Tibial nerve (tissue), 4 donors: ENCODE measurements at regions not wholly inside any gene's neighbourhood (a gene's known extent, or its start where the extent isn't known, plus 50 kb on each side); places are given as distances from the start of the nearest gene placed in this dataset.

Experiments used
- DNase-seq, 2 donors: peaks; one replicate each; pipeline ENCODE4 v3.0.0-alpha.2; 2019; ENCODE audit warnings: low spot score in 2 of 2
- H3K27ac ChIP-seq, 4 donors: fragments of 200-600 bp; sonication (generic) in 3 of 4; one replicate each; pipeline ENCODE4 v1.5.1; 2017 to 2019; ENCODE audit warnings: mild to moderate bottlenecking in 1 of 4
- H3K27me3 ChIP-seq, 2 donors: fragments of 200-600 bp; sonication (generic) in 1 of 2; one replicate each; pipeline versions ENCODE4 v1.5.1 to v1.6.0; 2017 to 2019
- H3K36me3 ChIP-seq, 3 donors: fragments of 200-600 bp; sonication (generic); one replicate each; pipeline ENCODE4 v1.5.1; 2018 to 2019
- H3K4me1 ChIP-seq, 4 donors: fragments of 200-600 bp; sonication (generic) in 3 of 4; one replicate each; pipeline ENCODE4 v1.5.1; 2017 to 2019
- H3K4me3 ChIP-seq, 4 donors: fragments of 200-600 bp; sonication (generic) in 3 of 4; one replicate each; pipeline ENCODE4 v1.5.1; 2017 to 2019; ENCODE audit warnings: mild to moderate bottlenecking in 1 of 4, moderate library complexity in 1 of 4
- H3K9me3 ChIP-seq, 4 donors: fragments of 200-600 bp; sonication (generic) in 3 of 4; one replicate each; pipeline ENCODE4 v1.5.1; 2017 to 2019
- CTCF ChIP-seq, 5 experiments: fragments of 200-600 bp in 3 of 5; fragments of 450-650 bp in 2 of 5; sonication (generic) in 3 of 5; IDR thresholded peaks; one replicate each; pipeline ENCODE4 v1.5.1; 2016 to 2019; ENCODE audit warnings: antibody characterized with exemption in 5 of 5, mild to moderate bottlenecking in 3 of 5, moderate library complexity in 2 of 5
- EP300 ChIP-seq, 2 donors: sonication (generic); formaldehyde crosslinking; IDR thresholded peaks; one replicate each; pipeline ENCODE4 v1.6.1; 2017; ENCODE audit warnings: antibody characterized with exemption in 2 of 2, mild to moderate bottlenecking in 1 of 2
- POLR2A ChIP-seq, 2 donors: fragments of 450-650 bp; IDR thresholded peaks; one replicate each; pipeline ENCODE4 v1.6.1; 2017; ENCODE audit warnings: antibody characterized with exemption in 2 of 2, mild to moderate bottlenecking in 2 of 2, moderate library complexity in 2 of 2
- WGBS, 2 donors: methylation state at CpG; one replicate each; pipeline ENCODE4 v1.1.5; 2018; 5-methylcytosine and 5-hydroxymethylcytosine counted together

- Histone ChIP-seq H3K4me1 (no peaks in the 10 kb centered on the region), H3K27me3 (no peaks in the 10 kb centered on the region), H3K36me3 (no peaks in the 10 kb centered on the region), H3K9me3 (no peaks in the 10 kb centered on the region), H3K4me3 (no peak overlapping the region), H3K27ac (no peak overlapping the region)
- WGBS, 2 donors = 83% methylated on average over 7 of the region's 7 CpGs
- no peak for DNase-seq
- no peak for TF ChIP-seq POLR2A (IDR thresholded peaks at IDR 0.05)
- TF ChIP-seq CTCF (IDR thresholded peaks at IDR 0.05) = no peak
- no peak for TF ChIP-seq EP300 (IDR thresholded peaks at IDR 0.05)
Observed at GRCh38 chr11:128226106-128226716, 361.1 kb downstream of the ETS1 start.

GRCh38 chr11:128222245-128222884 lies 365.0 kb downstream of the ETS1 start:
- WGBS, 2 donors = 75% methylated on average over 5 of the region's 5 CpGs
- no peaks in the 10 kb centered on the region for H3K4me1 ChIP-seq
- H3K4me3 ChIP-seq = no peak overlapping the region
- H3K27ac ChIP-seq = no peak overlapping the region
- TF ChIP-seq POLR2A (IDR thresholded peaks at IDR 0.05) (no peak), EP300 (IDR thresholded peaks at IDR 0.05) (no peak), CTCF (IDR thresholded peaks at IDR 0.05) (no peak)
- H3K36me3 ChIP-seq = no peaks in the 10 kb centered on the region
- no peaks in the 10 kb centered on the region for H3K27me3 ChIP-seq
- no peaks in the 10 kb centered on the region for H3K9me3 ChIP-seq
- DNase-seq = no peak

GRCh38 chr11:128219731-128220120 lies 367.6 kb downstream of the ETS1 start:
- no peak overlapping the region for H3K27ac ChIP-seq
- no peaks in the 10 kb centered on the region for H3K4me1 ChIP-seq
- no peaks in the 10 kb centered on the region for H3K27me3 ChIP-seq
- 61 to 69% methylated on average over 4 of the region's 4 CpGs for WGBS, 2 donors
- H3K4me3 ChIP-seq = no peak overlapping the region
- no peak for DNase-seq
- no peaks in the 10 kb centered on the region for H3K9me3 ChIP-seq
- no peaks in the 10 kb centered on the region for H3K36me3 ChIP-seq
- TF ChIP-seq CTCF (IDR thresholded peaks at IDR 0.05) (no peak), POLR2A (IDR thresholded peaks at IDR 0.05) (no peak), EP300 (IDR thresholded peaks at IDR 0.05) (no peak)

- H3K36me3 ChIP-seq = no peaks in the 10 kb centered on the region
- DNase-seq = no peak
- H3K4me1 ChIP-seq = no peaks in the 10 kb centered on the region
- TF ChIP-seq EP300 (IDR thresholded peaks at IDR 0.05) (no peak), CTCF (IDR thresholded peaks at IDR 0.05) (no peak), POLR2A (IDR thresholded peaks at IDR 0.05) (no peak)
- H3K4me3 ChIP-seq = no peak overlapping the region
- no peaks in the 10 kb centered on the region for H3K27me3 ChIP-seq
- WGBS, 2 donors = 91 to 100% methylated on average over 1 of the region's 1 CpG
- no peak overlapping the region for H3K27ac ChIP-seq
- no peaks in the 10 kb centered on the region for H3K9me3 ChIP-seq
Observed at GRCh38 chr11:128216198-128216597, 371.2 kb downstream of the ETS1 start.

- Histone ChIP-seq H3K27ac (no peak overlapping the region), H3K36me3 (no peaks in the 10 kb centered on the region), H3K4me1 (peaks cover 0 to 2% (median 0%) of the 10 kb centered on the region in 4 donors), H3K27me3 (no peaks in the 10 kb centered on the region), H3K4me3 (no peak overlapping the region), H3K9me3 (no peaks in the 10 kb centered on the region)
- 96% methylated on average over 23 to 27 of the region's 28 CpGs for WGBS, 2 donors
- no peak for DNase-seq
- TF ChIP-seq POLR2A (IDR thresholded peaks at IDR 0.05) (no peak), CTCF (IDR thresholded peaks at IDR 0.05) (no peak), EP300 (IDR thresholded peaks at IDR 0.05) (no peak)
Observed at GRCh38 chr11:128215238-128215882, 372.0 kb downstream of the ETS1 start.
